Omental fat pad (tissue), 3 donors: ENCODE measurements at regions not wholly inside any gene's neighbourhood (a gene's known extent, or its start where the extent isn't known, plus 50 kb on each side); places are given as distances from the start of the nearest gene placed in this dataset.

Source experiments
- ATAC-seq: fragments of 150-250 bp; one replicate; pipeline ENCODE4 v1.9.1; 2016; ENCODE audit warnings: mild to moderate bottlenecking, moderate library complexity; ENCODE audit not compliant: low FRiP score
- DNase-seq: peaks from one replicate; pipeline ENCODE4 v3.0.0-alpha.2; 2019; ENCODE audit warnings: low spot score
- CTCF ChIP-seq, 3 donors: fragments of 450-650 bp; IDR thresholded peaks; one replicate each; pipeline ENCODE4 v1.5.1; 2016 to 2017; ENCODE audit warnings: antibody characterized with exemption in 3 of 3, mild to moderate bottlenecking in 3 of 3, moderate library complexity in 2 of 3

GRCh38 chr5:163908253-163908652 lies 402.8 kb downstream of the MAT2B start:
- no peak for TF ChIP-seq CTCF (IDR thresholded peaks at IDR 0.05)
- DNase-seq, result no peak
- no peak for ATAC-seq

- DNase-seq, result no peak
- no peak for ATAC-seq
- no peak for TF ChIP-seq CTCF (IDR thresholded peaks at IDR 0.05)
Measured at GRCh38 chr5:163910226-163910625, 404.8 kb downstream of the MAT2B start.

- TF ChIP-seq CTCF (IDR thresholded peaks at IDR 0.05), result no peak
- ATAC-seq (no peak), DNase-seq (no peak)
Measured at GRCh38 chr5:163912046-163912445, 406.6 kb downstream of the MAT2B start.

- DNase-seq (no peak), ATAC-seq (no peak)
- TF ChIP-seq CTCF (IDR thresholded peaks at IDR 0.05), result no peak
Measured at GRCh38 chr5:163913548-163913947, 408.1 kb downstream of the MAT2B start.

GRCh38 chr5:163914910-163915309 lies 409.5 kb downstream of the MAT2B start:
- no peak for TF ChIP-seq CTCF (IDR thresholded peaks at IDR 0.05)
- no peak for DNase-seq
- no peak for ATAC-seq

- no peak for ATAC-seq
- no peak for DNase-seq
- TF ChIP-seq CTCF (IDR thresholded peaks at IDR 0.05), result no peak
Measured at GRCh38 chr5:163915481-163915961, 410.1 kb downstream of the MAT2B start.

- no peak for ATAC-seq
- no peak for TF ChIP-seq CTCF (IDR thresholded peaks at IDR 0.05)
- DNase-seq, result no peak
Measured at GRCh38 chr5:163916376-163916775, 411.0 kb downstream of the MAT2B start.
